Right forelimb (tissue), 1 donor: ENCODE measurements at regions not wholly inside any gene's neighbourhood (a gene's known extent, or its start where the extent isn't known, plus 50 kb on each side); places are given as distances from the start of the nearest gene placed in this dataset.

Source experiments
- DNase-seq: peaks from one replicate; pipeline ENCODE4 v3.0.0-alpha.2; 2018

GRCh38 chr11:32210556-32210955 lies 119.7 kb downstream of the RCN1 start:
- no peak for DNase-seq

- DNase-seq, result no peak
These were observed 122.3 kb downstream of the RCN1 start for GRCh38 chr11:32213223-32213622.

- no peak for DNase-seq
These were observed 124.3 kb downstream of the RCN1 start for GRCh38 chr11:32215157-32215556.

GRCh38 chr11:32216749-32217148 lies 125.9 kb downstream of the RCN1 start:
- DNase-seq, result no peak

GRCh38 chr11:32219320-32219719 lies 128.4 kb downstream of the RCN1 start:
- no peak for DNase-seq

GRCh38 chr11:32221476-32222032 lies 130.7 kb downstream of the RCN1 start:
- no peak for DNase-seq

GRCh38 chr11:32224580-32224979 lies 133.7 kb downstream of the RCN1 start:
- DNase-seq, result no peak

GRCh38 chr11:32225571-32226285 lies 134.9 kb downstream of the RCN1 start:
- no peak for DNase-seq

GRCh38 chr11:32226480-32226879 lies 135.6 kb downstream of the RCN1 start:
- DNase-seq, result no peak

GRCh38 chr11:32229576-32230240 lies 138.8 kb downstream of the RCN1 start:
- DNase-seq, result no peak

- DNase-seq, result no peak
These were observed 141.1 kb downstream of the RCN1 start for GRCh38 chr11:32231909-32232493.

GRCh38 chr11:32232516-32232915 lies 141.6 kb downstream of the RCN1 start:
- no peak for DNase-seq

- DNase-seq, result no peak
These were observed 142.4 kb downstream of the RCN1 start for GRCh38 chr11:32233276-32233675.

- no peak for DNase-seq
These were observed 143.1 kb downstream of the RCN1 start for GRCh38 chr11:32233928-32234327.

- DNase-seq, result no peak
These were observed 153.6 kb downstream of the RCN1 start for GRCh38 chr11:32244453-32244852.

GRCh38 chr11:32253706-32254105 lies 162.8 kb downstream of the RCN1 start:
- DNase-seq, result no peak

GRCh38 chr11:32255841-32256240 lies 165.0 kb downstream of the RCN1 start:
- peak; percentile 45 for DNase-seq

GRCh38 chr11:32256466-32256865 lies 165.6 kb downstream of the RCN1 start:
- DNase-seq, result no peak

- DNase-seq, result peak; percentile 43
These were observed 168.8 kb downstream of the RCN1 start for GRCh38 chr11:32259641-32260081.

- no peak for DNase-seq
These were observed 171.5 kb downstream of the RCN1 start for GRCh38 chr11:32262367-32262766.

- DNase-seq, result no peak
These were observed 169.4 kb downstream of the WT1 start for GRCh38 chr11:32265911-32266310.

- DNase-seq, result no peak
These were observed 168.7 kb downstream of the WT1 start for GRCh38 chr11:32266601-32267000.

- DNase-seq, result no peak
These were observed 167.6 kb downstream of the WT1 start for GRCh38 chr11:32267679-32268187.

- no peak for DNase-seq
These were observed 161.4 kb downstream of the WT1 start for GRCh38 chr11:32273931-32274330.
